Fibroblast of skin of left quadriceps (primary cell): ENCODE measurements at regions not wholly inside any gene's neighbourhood (a gene's known extent, or its start where the extent isn't known, plus 50 kb on each side); places are given as distances from the start of the nearest gene placed in this dataset.

Source experiments
- DNase-seq, 2 experiments: peaks; one replicate each; pipeline ENCODE4 v3.0.0-alpha.2; 2013; ENCODE audit warnings: low read depth in 2 of 2

DNA sequence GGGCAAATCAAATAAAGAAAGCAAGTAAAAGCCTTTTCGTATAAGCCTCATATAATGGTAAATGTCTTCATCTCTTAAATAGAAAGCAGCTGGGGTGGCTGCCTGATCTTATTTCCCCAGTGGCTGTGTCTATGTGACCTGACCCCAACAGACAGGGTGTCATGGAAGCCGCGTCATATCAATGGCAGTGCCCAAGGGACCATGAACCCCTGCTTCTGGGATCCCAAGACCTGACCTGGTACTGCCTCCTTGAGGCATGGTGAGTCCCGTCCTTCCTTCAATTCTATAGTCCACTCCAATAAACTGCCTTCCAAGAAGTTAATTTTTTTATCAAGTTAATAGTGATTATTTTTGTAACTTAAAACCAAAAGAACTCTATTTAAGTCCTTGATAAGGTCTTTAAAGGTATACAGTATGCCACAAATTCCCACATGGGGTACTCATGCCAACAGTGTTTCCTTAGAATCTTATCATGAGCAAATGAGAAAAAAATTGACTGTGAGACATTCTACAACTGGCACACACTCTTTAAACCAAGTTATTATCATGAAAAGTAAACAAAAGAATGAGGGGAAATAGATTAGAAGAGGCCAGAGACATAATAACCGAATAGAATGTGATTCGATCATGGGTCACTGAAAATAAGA is 104.6 kb downstream of the ADSS2 start:
- DNase-seq = no peak

DNA sequence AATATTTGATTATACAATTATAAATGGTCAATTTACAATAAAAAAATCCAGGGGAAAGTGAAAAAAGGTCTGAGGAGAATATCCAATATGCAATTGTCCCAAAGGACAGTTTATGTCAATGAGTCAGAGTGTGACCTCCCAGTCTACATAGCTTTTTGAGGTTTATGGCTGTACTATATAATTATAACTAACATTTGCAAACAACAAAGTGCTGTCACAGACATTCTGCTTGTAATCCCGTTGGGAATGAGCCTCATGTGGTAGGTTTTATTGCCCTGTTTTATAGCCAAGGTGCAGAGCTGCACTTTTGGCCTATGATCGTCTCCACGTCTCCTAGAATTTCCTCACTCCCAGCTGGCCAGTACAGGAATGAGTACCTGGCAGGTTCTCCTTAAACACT is 103.8 kb downstream of the ADSS2 start:
- no peak for DNase-seq

DNA sequence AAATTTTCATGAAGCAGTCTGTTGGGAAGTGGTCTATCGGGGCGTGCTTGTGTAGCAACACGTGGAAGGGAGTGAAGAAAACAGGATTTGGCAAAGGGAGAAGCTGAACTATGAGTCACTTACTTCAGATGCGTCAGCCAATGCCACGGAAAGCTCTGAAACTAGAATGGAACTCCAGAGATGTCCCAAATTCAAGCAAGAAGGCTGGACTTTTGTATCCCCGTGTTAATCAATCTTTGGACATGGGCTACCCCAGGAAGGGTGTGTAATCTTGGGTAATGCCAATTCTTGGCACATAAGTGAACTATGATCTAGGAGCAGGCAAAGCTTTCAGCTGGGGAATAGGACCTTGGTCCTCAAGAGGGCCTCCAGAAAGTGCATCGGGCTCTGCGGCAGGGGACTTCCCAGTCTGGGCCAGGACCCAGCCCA is 102.6 kb downstream of the ADSS2 start:
- DNase-seq = peak; percentile 26 to 29

DNA sequence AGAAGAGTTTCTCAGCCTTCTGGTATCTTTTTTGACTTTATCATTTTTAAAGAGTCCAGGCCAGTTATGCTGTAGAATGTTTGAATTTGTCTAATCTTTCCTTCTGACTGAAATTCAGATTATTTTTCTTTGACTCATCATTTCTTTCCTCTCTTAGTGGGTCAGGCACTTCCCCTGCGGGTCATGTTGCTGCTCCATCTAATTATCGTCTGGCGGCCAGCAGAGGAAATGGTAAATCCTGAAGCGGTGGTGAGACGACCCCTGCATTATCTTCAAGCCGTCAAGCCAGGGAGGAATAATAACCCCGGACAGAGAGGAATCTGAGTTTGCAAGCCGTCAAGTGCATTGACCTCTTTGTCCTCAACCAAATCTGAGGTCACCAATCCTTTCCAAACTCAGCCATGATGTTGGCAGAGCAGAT is 102.1 kb downstream of the ADSS2 start:
- no peak for DNase-seq

DNA sequence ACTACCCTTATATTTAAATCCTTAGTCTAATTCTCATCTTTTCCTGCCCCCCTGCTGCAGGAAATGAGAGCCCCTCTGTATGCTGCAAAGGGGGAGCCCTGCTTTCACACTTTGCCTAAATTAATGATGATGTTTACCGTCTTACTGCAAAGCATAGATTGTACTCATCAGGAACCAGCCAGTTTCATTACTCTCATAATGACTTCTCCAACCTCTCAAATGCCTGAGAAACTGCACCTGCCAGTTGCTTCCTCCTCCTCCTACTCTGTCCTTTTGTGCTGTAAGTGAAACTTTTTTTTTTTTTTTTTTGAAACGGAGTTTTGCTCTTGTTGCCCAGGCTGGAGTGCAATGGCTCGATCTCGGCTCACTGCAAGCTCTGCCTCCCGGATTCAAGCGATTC is 101.7 kb downstream of the ADSS2 start:
- no peak for DNase-seq

DNA sequence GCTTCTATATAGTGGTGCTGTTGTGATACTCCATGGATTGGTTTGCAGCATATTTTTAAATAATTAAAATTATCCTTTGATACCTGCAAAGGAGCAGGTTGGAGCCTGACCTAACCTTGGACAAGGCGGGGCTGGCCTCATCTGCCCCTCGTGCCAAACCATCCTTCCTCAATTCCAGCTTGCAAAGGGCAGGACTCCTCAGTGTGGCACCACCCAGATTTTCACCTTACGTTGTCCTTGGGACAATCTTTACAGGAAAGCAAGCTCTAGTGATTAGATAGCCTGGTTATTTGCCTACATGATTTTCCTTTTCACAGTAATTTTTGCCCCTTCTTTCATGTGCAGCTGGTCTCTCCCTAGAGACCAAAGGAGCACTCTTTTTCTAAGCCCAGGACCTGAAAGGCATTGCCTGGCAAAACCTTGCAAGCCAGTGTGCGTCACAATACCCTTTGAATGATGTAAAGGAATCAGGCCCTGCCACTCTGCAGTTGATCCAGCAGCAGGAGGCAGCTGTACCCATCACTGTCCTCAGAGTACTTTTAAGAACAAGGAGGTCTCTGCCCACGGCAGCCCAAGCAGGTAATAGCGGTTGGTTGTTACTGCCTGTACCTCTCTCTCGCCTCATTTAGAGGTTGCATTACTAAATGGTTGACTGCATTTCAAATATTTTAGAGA is 99.4 kb downstream of the ADSS2 start:
- no peak for DNase-seq

DNA sequence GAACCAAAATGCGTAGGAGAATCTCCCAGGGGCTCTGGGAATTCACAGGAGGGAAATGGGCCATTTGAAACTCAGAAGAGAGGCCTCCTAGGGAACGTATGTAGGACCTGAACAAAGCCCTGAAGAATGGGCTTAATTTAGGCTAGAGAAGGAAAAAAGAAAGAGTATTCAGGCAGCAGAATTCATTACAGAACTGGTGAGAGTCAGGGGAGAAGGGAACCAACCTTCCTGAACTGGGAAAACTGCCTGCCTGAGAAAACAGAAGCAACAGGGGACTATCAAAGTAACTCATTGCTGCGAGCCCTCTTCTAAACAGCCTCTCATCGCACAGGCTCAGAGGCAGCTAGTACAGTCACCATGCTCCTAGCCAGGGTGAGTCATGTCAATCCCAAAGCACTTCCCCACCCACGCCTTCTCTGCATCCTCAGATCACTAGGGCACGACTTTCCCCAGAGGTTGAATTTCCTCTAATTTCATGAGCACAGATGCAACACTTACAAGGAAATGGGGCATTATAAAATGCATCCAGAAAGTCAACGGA is 98.1 kb downstream of the ADSS2 start:
- peak; percentile 76 to 77 for DNase-seq

DNA sequence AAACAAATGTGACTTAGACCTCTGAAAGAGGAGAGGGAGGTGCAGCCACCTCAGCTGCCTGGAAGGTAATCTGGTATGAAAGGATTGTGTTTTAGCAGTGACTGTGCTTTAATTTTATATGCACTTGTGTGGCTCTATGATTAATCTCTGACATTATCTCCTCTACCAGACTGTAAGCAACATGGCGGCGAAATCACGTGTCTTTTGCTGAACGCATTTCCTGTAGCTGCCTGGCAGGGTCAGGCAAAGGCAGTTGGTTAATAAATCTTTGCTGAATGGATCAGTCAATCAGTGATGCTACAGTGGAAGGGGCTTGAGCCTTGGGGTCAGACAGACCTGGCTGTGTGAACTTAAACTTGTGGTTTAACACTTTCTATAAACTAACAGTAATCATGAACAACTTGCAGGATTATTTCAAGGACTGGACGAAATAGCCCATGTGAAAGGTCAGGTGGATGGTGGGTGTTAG is 96.9 kb downstream of the ADSS2 start:
- no peak for DNase-seq

DNA sequence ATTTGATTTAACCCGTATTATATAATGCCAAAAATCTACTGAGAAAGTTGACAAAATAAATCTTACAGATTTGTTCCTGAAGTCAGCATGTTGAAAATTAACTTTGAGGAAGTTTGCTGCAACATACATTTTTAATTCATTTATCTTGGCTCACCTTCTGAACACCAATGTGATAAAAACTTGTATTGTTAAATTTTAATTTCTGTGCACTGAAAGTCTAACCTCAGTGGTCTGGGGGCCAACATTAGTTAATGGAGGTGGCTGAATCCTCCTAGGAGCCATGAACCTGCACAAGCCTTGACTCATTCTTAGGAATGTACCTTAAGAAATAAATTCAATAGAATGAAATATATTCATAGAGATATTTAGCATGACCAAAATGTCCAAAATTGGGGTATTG is 95.3 kb downstream of the ADSS2 start:
- no peak for DNase-seq
